Activated CD8-positive, alpha-beta T cell treated with anti-CD3 and anti-CD28 coated beads for 36 hours (primary cell): ENCODE measurements at regions not wholly inside any gene's neighbourhood (a gene's known extent, or its start where the extent isn't known, plus 50 kb on each side); places are given as distances from the start of the nearest gene placed in this dataset.
"Not testable (repeated sequence)": the region's sequence is repeated elsewhere in the genome, so short reads cannot be mapped to it uniquely, and the experiment has no call there.

ENCODE experiments used
- ATAC-seq: fragments of 200-7000 bp; cut with Tn5 transposase; one replicate; pipeline ENCODE4 v1.10.0; 2021; ENCODE audit warnings: mild to moderate bottlenecking, moderate library complexity
- CTCF ChIA-PET: fragments of 350-600 bp; sonication (Branson Sonifier 250); formaldehyde crosslinking; loops from one replicate; lab custom pipeline; 2021; ENCODE audit warnings: antibody characterized with exemption; lab: Charles Lee
- POLR2A ChIA-PET: fragments of 350-600 bp; sonication (Branson Sonifier 250); formaldehyde crosslinking; loops from one replicate; lab custom pipeline; 2021; ENCODE audit warnings: antibody characterized with exemption; lab: Charles Lee
- DNase-seq: peaks from one replicate; pipeline ENCODE4 v3.0.0-alpha.2; 2020
- H3K27ac Mint-ChIP-seq: one replicate; pipeline ENCODE4 v1.8.0; 2021; ENCODE audit warnings: mild to moderate bottlenecking, mixed read lengths
- H3K27me3 Mint-ChIP-seq: one replicate; pipeline ENCODE4 v1.8.0; 2021; ENCODE audit warnings: mixed read lengths
- H3K36me3 Mint-ChIP-seq: one replicate; pipeline ENCODE4 v1.8.0; 2021; ENCODE audit warnings: low read depth, mixed read lengths
- H3K4me1 Mint-ChIP-seq: one replicate; pipeline ENCODE4 v1.8.0; 2021; ENCODE audit warnings: low read depth, mixed read lengths
- H3K4me3 Mint-ChIP-seq: one replicate; pipeline ENCODE4 v1.8.0; 2021; ENCODE audit warnings: mild to moderate bottlenecking, moderate library complexity, mixed read lengths
- H3K9me3 Mint-ChIP-seq: one replicate; pipeline ENCODE4 v1.8.0; 2021; ENCODE audit warnings: mixed read lengths
- intact Hi-C: fragments of 100-400 bp; cut with micrococcal nuclease; formaldehyde crosslinking; loops from one replicate; pipeline ENCODE4 v1.10.0; 2022
- TF ChIP-seq, protein P1 (sequence below): fragments of 200-600 bp; IDR thresholded peaks from one replicate; pipeline ENCODE4 v1.8.0; 2022; ENCODE audit warnings: antibody characterized with exemption, mild to moderate bottlenecking

DNA sequence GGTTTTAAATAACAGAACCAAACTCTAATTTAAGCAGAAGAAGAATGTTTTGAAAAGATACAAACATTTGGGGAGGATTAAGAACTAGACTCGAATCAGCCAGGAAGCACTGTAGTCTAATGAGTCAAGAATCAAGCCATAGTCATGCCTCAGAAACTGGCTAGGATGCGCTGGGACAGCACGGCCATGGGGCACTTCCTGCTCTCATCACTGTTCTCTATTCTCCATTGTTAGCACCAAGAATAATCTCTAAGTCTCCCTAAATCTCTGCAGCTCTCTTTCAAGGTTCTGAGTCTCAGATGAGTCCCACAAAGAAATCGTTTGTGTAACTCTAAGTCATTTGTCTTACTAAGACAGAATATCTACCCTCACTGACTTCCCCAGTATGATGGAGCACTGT, 399.0 kb upstream of the KCNMB2 start:
- TF ChIP-seq, protein P1, sequence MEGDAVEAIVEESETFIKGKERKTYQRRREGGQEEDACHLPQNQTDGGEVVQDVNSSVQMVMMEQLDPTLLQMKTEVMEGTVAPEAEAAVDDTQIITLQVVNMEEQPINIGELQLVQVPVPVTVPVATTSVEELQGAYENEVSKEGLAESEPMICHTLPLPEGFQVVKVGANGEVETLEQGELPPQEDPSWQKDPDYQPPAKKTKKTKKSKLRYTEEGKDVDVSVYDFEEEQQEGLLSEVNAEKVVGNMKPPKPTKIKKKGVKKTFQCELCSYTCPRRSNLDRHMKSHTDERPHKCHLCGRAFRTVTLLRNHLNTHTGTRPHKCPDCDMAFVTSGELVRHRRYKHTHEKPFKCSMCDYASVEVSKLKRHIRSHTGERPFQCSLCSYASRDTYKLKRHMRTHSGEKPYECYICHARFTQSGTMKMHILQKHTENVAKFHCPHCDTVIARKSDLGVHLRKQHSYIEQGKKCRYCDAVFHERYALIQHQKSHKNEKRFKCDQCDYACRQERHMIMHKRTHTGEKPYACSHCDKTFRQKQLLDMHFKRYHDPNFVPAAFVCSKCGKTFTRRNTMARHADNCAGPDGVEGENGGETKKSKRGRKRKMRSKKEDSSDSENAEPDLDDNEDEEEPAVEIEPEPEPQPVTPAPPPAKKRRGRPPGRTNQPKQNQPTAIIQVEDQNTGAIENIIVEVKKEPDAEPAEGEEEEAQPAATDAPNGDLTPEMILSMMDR = no peak
- DNase-seq (no peak), ATAC-seq (no peak)
- intact Hi-C loops = no loop called here
- Mint-ChIP-seq H3K4me1 (no peaks in the 10 kb centered on the region), H3K4me3 (no peak overlapping the region), H3K9me3 (peaks cover 5% of the 10 kb centered on the region), H3K36me3 (no peaks in the 10 kb centered on the region), H3K27ac (no peak overlapping the region), H3K27me3 (no peaks in the 10 kb centered on the region)
- CTCF ChIA-PET = no interaction called here
- POLR2A ChIA-PET = no interaction called here

DNA sequence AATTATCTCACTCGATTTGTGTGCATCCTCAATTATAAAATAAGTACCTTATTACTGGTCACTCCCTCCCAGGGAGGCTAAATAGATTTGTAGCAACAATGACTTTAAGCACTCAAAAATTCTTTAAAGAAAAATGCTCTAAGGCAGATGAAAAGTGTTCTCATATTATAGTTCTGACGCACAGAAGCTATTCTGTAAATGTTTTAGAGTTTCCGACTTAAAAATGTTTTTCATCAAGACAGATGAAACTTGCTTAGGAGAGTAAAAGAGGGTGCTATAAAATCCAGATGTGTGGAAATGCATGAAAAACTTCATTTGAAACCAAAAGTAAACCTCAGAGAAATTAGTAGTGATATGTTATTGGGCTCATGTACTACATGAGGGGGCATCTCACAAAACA, 398.4 kb upstream of the KCNMB2 start:
- ChIA-PET POLR2A (no interaction called here), CTCF (no interaction called here)
- Mint-ChIP-seq H3K27ac (no peak overlapping the region), H3K4me3 (no peak overlapping the region), H3K36me3 (no peaks in the 10 kb centered on the region), H3K9me3 (peaks cover 5% of the 10 kb centered on the region), H3K27me3 (no peaks in the 10 kb centered on the region), H3K4me1 (no peaks in the 10 kb centered on the region)
- ATAC-seq (no peak), DNase-seq (no peak)
- TF ChIP-seq, protein P1 = no peak
- intact Hi-C loops = no loop called here

DNA sequence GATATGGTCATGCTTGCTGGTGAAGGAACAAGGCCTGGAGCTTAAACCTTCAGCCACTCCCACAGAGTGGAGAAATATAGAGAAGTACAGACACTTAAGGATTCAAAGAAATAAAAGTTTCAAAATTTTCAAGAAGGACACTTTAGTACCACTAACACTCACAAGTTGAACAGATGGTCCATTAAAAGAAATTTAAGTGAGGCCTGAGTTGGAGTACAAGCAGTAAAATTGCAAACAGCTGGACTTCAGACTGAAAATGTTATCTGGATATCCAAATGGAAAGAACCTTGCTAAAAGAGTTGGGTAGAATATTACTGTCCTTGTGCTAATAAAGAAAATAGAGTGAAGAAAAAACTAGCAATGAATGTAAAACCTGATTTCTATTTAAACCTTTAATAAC, 397.1 kb upstream of the KCNMB2 start:
- Mint-ChIP-seq H3K27ac (no peak overlapping the region), H3K36me3 (no peaks in the 10 kb centered on the region), H3K27me3 (no peaks in the 10 kb centered on the region), H3K9me3 (peaks cover 5% of the 10 kb centered on the region), H3K4me1 (no peaks in the 10 kb centered on the region), H3K4me3 (no peak overlapping the region)
- ChIA-PET CTCF (no interaction called here), POLR2A (no interaction called here)
- ATAC-seq = no peak
- DNase-seq = no peak
- intact Hi-C loops = no loop called here
- TF ChIP-seq, protein P1 = no peak

DNA sequence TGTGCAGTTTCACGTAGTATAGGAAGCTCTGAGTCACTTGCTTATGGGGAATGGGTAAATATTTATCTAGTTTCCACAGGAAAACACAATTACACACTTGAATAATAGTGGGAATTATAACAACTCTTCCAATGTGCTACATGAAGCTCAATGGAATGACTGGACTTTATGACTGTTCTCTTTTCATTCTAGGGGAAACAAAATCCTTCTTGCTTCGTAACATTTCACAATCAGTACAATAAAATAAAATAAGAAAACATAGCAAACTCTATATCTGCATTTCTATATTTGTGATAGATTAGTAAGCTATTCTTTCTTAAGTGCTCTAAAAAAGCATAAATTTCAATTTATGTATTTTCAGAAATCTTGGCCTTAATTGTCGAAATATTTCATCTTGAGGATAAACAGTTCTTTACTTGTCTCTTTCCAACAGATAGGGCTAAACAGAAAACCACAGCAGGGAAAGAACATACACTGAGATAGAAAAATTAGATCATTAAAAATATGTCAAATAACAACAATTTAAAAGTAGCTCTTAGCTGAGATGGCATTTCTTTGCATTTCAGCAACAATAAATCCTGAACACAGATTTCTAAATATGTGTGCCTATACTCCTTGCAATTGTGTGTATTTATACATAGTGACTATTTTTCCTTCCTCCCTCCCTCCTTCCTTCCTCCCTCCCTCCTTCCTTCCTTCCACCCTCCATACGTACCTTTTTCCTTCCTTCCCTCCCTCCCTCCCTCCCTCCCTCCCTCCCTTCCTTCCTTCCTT, 395.5 kb upstream of the KCNMB2 start:
- H3K9me3 Mint-ChIP-seq = no peaks in the 10 kb centered on the region
- ChIA-PET CTCF (interaction anchor here (1.2 to 1.3 kb wide), 2 partner anchors 9 to 12 kb away, joined by 3 to 4 read pairs; no protein-coding TSS in a partner anchor), POLR2A (no interaction called here)
- ATAC-seq (no peak), DNase-seq (no peak)
- H3K4me3 Mint-ChIP-seq = no peak overlapping the region
- no peak overlapping the region for H3K27ac Mint-ChIP-seq
- no peaks in the 10 kb centered on the region for H3K36me3 Mint-ChIP-seq
- no peaks in the 10 kb centered on the region for H3K27me3 Mint-ChIP-seq
- intact Hi-C loops = no loop called here
- TF ChIP-seq, protein P1 = no peak
- H3K4me1 Mint-ChIP-seq = no peaks in the 10 kb centered on the region

DNA sequence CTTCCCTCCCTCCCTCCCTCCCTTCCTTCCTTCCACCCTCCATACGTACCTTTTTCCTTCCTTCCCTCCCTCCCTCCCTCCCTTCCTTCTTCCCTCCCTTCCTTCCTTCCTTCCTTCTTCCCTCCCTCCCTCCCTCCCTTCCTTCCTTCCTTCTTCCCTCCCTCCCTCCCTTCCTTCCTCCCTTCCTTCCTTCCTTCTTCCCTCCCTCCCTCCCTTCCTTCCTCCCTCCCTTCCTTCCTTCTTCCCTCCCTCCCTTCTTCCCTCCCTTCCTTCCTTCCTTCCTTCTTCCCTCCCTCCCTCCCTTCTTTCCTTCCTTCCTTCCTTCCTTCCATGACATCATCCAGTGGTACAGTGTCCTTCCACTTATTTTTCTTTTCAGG, 394.9 kb upstream of the KCNMB2 start:
- H3K4me3 Mint-ChIP-seq, H3K36me3 Mint-ChIP-seq, H3K9me3 Mint-ChIP-seq, intact Hi-C loops, H3K27ac Mint-ChIP-seq, DNase-seq, ATAC-seq, POLR2A ChIA-PET, H3K4me1 Mint-ChIP-seq, H3K27me3 Mint-ChIP-seq, CTCF ChIA-PET: not testable (repeated sequence)
